GM19397 (cell line): ENCODE measurements at regions not wholly inside any gene's neighbourhood (a gene's known extent, or its start where the extent isn't known, plus 50 kb on each side); places are given as distances from the start of the nearest gene placed in this dataset.
"Not testable (repeated sequence)": the region's sequence is repeated elsewhere in the genome, so short reads cannot be mapped to it uniquely, and the experiment has no call there.

Experiments
- ATAC-seq: cut with Tn5 transposase; IDR thresholded peaks from one replicate; pipeline ENCODE4 v1.9.1; 2021; ENCODE audit warnings: mild to moderate bottlenecking, moderate library complexity; ENCODE audit not compliant: unreplicated experiment

DNA sequence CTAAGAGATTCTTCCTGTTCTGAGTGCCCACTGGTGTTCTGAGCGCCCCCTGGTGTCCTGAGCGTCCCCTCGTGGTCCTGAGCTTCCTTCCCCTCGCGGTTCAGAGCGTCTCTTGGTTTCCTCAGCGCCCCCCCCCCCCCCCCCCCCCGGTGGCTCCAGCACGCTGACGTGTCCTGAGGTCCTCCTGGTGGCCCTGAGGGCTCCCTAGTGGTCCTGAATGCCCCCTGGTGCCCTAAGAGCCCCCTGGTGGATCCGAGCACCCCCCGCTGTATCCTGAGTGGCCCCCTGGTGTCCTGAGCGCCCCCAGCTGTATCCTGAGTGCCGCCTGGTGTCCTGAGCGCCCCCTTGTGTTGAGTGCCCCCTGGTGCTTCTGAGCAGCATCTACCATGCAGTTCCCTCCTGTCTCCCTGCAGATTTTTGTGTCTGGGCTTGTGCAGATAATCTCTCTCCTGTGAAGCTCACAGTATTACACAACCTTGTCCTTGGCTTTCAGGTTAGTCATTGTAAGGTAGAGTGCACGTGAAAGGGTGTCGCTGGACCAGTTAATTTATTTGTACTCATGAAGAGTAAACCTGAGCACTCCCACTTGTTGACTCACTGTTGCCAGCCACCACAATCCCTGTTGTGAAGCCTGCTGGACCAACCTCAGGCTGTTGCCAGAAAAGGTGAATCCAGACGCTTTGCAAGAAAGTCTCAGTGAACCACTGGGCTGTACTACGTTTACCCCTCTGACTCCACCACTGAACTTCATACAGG is 1168.4 kb downstream of the TMEM121 start:
- no peak for ATAC-seq

DNA sequence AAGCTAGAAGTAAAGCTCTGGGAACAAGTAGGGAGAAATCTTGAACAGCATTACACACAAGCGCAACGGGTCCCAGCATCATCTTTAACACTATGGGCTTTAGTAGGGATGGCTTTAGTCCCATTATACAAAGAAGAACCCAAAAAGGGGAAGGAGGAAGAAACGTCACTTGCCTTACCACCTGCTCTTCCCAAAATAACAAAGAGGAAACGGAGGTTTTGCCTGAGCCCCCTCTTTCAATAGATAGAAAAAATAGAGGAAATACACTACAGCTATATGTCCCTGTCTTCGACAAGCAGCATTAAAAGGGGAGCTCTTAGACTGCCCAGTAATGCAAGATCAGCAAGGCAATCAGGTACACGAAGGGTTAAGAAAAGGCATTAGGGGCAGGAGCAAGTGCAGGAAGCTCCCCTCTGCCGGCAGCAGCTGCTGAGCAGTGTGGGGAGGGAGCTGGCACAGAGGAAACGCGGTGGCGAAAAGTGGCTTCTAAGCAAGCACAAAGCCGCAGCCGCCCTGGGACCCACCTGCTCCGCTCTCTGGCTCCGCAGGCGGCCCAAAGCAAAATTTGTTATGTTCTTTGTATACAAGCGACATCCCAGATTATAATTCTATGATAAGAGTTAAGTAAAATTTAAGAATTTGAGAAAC is 1172.4 kb downstream of the TMEM121 start:
- not testable (repeated sequence) for ATAC-seq

DNA sequence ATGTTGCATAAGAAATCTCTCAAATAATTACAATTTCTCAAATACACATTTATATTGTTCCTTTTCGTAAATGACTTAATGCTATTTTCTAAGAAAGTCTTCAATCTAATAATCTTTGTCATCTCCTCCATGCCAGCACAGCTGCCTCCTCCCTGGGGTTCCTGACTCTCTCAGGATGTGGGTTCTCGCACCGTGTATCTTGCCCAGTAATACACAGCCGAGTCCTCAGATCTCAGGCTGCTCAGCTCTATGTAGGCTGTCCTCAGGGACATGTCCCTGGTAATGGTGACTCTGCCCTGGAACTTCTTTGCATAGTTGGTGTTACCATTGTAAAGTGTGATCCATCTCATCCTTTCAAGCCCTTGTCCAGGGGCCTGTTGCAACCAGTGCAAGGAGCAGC is 1177.3 kb downstream of the TMEM121 start:
- not testable (repeated sequence) for ATAC-seq

DNA sequence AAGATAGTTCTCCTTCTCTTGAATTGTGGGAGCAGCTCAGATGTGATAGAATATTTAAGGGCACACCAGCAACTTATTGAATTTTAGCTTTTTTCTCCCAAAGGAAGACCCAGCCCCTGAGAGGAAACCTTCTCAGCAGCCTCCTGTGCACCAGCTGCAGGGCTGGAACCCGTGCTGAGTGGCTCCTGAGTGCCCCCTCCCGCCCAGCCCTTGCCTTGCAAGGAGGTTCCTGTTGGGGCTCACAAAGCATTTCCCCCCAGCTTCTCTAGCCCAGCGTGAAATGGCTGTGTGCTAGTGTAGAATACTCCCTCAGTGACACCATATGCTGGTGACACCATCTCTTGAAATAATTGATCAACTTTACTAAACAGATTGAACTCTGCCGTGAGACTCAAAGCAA is 1180.1 kb downstream of the TMEM121 start:
- not testable (repeated sequence) for ATAC-seq

DNA sequence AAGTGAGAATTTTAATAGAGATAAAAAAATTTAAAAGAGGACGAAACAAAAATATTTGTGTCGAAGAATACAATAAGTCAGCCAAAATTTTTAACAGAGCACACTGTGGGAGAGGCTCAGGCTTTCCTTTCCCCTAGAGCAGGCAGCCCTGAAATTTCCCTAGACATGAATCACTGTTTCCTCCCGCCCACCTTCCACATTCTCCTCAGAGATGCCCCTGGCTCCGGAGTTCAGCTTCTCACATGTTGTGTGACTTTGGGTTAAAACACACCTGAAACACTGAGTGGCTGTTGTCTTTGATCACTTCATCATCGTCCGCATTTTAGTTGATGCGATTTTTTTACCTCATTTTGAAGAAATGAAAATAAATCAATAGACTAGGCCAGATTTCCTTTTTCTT is 1183.8 kb downstream of the TMEM121 start:
- ATAC-seq = not testable (repeated sequence)

DNA sequence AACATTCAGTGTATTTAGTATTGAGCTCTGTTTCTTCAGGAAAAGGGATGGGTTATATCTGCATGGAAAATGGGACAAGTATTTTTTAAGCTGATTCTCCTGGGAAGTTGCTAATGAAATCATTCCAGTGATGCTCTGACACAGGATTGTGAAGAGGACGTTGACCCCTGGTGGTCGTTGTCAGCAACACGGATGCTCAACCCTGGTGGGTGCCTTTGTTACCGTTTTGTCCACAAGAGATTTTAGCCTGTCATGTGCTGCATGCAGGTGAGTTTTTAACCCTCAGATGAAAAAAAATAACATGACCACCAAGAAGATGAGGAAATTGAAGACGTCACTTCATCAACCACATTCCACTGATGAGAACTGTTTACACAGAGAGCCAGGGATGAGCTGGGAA is 1186.1 kb downstream of the TMEM121 start:
- not testable (repeated sequence) for ATAC-seq

DNA sequence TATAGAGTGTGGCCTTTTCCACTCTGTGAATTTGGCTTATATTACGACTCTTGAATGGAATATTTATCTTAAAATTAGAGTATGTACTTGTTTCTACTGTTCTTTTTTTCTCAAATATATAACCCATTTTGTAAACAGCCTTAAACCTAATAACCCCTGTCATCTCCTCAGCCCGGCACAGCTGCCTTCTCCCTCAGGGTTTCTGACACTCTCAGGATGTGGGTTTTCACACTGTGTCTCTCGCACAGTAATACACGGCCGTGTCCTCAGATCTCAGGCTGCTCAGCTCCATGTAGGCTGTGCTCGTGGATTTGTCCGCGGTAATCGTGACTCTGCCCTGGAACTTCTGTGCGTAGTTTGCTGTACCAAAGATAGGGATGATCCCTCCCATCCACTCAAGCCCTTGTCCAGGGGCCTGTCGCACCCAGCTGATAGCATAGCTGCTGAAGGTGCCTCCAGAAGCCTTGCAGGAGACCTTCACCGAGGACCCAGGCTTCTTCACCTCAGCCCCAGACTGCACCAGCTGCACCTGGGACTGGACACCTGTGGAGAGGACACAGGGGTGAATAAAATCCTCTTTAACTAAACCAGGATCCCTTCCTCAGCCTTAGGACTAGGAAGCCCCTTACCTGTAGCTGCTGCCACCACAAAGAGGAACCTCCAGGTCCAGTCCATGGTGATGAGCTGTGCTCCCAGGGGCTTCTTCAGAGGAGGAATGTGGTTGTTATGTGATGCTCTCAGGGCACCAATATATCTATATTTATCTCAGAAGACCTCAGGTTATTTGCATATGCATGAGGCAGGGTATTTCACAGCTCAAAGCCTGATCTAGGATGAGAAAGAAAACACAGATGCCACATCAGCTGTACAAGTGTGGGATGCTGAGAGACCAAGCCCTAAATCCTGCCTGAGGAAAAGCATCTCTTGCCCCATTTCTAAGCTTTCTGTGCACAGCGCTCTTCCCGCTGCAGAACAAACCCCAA is 1188.4 kb downstream of the TMEM121 start:
- ATAC-seq = not testable (repeated sequence)

DNA sequence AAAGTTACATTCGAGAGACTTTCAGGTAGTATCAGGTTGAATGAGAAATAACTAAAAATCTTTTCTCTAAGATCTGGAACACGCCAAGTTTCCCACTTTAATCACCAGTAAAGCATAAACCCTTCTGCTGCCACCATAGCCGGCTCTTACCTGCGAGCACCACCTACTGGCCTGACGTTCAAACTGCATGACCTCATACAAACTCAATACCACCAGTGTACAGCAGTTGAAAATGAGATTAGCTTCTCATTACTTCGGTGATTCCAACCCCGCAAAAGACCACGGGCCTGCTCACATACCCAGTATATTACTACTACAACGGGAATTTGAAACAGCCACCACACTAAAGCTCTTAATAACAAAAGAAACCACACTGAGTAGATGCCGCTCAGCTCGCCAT is 1191.2 kb downstream of the TMEM121 start:
- not testable (repeated sequence) for ATAC-seq

DNA sequence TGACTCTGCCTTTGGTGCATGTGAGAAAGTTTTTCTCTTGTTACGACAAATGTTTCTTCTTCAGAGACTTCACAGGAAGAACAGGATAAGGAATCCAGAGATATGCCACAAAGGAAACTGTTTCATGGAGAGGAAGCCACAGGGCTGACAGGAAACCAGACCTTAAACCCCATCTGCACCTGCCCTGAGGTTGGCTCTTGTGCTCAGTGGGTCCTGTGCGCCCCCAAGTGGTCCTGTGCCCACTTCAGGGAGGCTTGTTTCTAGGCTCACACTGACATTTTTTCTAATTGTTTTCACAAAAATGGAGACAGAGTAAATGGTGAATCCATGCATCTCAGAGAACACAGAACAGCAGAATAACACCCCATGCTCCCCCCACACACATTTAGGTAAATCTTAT is 1193.5 kb downstream of the TMEM121 start:
- not testable (repeated sequence) for ATAC-seq

DNA sequence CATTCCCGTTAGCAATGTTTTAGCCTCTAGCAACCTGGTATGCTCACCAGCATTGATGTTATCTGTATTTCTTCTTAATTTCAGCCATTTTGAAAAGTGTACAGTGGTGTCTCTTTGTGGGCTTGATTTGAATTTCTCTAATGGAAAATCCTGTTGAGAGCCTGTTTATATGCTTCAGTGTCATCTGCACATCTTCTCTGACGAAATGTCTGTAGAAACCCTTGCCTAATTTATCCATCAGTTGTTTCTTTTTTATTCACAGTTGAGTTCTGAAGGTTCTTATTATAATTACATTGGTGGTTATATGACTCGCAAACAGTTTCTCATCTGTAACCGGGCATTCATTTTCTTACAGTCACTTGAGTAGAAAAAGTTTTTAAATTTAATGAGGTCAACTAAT is 1195.5 kb downstream of the TMEM121 start:
- ATAC-seq = not testable (repeated sequence)

DNA sequence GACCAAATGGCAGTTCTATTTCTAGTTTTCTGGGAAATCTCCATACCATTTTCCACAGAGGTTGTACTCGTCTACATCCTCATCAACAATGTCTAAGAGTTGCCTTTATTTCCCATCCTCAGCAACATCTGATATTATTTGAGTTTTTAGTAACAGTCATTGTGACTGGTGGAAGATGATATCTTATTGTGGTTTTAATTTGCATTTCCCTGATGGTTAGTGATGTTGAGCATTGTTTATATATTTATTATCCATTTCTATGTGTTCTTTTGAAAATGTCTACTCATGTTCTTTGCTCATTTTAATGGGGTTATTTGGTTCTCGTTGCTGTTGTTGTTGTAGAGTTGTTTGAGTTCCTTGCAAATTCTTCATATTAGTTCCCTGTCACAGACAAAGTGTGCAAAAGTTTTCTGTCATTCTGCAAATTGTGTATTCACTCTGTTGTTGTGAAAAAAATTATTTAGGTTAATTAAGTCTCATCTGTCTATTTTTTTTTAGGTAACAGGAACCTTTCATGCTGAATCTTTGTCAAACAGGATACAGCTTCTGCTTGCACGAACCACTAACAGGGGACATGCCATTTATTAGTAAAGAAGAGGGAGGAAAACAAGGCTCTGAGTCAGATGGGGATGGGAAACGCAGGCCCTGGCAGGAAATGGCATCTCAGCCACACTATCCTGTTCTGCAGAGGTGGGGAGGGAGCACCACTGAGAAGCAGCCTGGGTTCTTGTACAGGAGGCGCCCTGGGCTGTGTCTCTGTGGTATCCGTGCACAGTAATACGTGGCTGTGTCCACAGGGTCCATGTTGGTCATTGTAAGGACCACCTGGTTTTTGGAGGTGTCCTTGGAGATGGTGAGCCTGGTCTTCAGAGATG is 1196.7 kb downstream of the TMEM121 start:
- ATAC-seq = not testable (repeated sequence)

DNA sequence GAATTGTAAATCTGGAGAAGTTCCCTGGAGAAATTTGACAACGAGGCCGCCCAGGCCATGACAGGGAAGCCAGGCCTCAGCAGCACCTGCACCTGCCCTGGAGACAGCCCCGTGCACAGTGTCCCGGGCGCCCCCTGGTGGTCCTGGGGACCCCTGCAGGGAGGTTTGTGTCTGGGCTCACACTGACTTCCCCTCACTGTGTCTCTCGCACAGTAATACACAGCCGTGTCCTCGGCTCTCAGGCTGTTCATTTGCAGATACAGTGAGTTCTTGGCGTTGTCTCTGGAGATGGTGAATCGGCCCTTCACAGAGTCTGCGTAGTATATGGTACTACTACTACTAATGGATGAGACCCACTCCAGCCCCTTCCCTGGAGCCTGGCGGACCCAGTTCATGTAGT is 1201.6 kb downstream of the TMEM121 start:
- not testable (repeated sequence) for ATAC-seq

DNA sequence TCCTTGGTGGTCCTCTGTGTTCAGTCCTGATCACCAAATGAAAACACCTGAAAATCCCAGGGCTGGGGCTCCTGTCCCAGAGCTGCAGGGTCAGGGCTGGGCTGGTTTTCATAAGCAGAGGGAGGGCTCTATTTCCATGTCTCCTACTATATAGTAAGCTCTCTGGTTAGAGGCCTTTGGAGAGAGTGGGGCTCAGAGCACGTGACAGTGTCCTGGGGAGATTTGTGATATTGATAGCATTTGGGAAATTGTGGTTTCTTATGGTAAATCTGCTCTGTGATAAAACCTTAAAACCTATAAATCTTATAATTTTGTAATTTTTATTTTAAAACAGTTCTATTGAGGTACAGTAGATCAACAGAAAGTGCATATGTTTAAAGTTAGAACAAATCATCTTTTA is 1202.2 kb downstream of the TMEM121 start:
- ATAC-seq = no peak

DNA sequence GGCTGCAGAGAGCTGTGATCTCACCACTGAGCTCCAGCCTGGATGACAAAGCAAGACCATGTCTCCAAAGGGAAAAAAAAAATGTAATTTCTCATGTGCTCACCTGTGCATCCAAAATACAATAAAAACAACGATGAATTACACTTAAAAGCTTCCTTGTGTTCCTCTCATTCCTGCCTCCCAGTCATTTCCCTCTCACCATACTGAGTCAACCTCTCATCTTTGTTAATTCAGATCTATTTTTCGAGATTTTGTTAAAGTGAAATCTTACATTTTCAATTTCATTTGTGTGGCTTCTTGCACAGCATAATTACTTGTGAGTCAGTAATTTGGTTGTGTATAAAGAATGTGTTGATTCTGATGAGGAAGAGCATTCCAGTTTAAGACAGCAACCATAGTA is 1203.2 kb downstream of the TMEM121 start:
- ATAC-seq = no peak

DNA sequence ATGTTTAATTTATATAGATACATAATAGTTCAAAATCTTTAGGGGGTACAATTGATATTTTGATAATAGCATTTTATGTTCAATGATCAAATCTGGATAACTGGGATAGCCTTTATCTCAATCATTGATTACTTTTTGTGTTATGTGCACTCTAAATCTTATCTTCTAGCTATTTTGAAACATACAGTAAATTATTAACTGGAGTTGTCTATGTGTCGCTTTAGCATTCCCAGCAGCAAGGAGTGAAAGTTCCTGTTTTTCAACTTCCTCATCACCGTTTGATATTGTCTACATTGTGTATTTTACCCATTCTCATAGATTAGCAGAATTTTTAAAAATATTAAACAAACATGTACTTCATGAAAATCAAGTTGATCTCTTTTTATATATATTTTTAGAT is 1207.4 kb downstream of the TMEM121 start:
- ATAC-seq = no peak

DNA sequence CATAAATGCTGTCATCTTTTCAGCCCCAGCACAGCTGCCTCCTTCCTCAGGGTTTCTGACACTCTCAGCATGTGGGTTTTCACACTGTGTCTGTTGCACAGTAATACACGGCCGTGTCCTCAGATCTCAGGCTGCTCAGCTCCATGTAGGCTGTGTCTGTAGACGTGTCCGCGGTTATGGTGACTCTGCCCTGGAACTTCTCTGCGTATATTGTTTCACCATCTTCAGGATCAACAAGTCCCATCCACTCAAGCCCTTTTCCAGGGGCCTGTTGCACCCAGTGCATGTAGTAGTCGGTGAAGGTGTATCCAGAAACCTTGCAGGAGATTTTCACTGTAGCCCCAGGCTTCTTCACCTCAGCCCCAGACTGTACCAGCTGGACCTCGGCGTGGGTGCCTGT is 1210.6 kb downstream of the TMEM121 start:
- ATAC-seq = no peak

DNA sequence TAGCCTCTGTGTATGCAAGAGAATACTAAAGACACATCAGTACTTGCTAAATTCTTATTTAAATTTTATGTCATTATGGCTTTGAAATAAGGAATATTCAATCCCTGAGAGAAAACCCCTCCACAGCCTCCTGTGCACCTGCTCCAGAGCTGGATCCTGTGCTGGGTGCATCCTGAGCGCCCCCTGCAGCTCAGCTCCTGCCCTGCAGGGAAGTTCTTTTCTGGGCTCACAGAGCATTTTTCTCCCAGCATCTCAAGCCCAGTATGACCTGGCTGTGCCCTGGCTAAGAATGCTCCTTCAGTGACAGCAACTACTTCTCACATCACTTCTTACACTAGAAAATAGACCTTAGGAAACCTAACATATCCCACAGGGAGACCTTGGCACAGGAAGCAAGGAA is 1211.7 kb downstream of the TMEM121 start:
- no peak for ATAC-seq

DNA sequence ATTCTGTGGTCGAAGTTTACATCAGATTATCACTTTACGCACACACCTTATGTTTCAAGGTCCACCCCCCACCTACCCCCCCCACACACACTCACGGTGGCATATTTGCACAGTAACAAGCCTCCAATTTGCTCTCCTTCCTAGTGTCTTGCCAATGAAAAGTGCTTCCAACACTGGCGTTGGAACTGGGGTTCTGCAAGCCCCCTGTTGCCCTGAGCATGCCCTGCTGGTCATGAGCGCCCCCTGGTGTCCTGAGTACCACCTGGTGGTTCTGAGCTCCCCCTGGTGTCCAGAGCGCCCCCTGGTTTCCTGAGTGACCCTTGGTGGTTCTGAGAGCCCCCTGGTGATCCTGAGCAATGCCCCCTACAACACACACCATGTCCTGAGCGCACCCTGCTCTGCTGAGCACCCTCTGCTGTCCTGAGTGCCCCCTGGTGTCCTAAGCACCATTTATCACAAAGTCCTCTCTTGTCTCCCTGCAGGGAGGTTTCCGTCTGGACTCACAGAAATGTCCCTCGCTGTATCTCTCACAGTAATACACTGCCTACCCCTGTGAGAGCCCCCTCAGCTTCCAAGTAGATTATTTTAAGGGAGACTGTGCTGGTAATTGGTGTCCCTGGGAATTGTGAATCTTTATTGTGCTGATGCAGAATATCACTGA is 1212.3 kb downstream of the TMEM121 start:
- ATAC-seq = not testable (repeated sequence)

DNA sequence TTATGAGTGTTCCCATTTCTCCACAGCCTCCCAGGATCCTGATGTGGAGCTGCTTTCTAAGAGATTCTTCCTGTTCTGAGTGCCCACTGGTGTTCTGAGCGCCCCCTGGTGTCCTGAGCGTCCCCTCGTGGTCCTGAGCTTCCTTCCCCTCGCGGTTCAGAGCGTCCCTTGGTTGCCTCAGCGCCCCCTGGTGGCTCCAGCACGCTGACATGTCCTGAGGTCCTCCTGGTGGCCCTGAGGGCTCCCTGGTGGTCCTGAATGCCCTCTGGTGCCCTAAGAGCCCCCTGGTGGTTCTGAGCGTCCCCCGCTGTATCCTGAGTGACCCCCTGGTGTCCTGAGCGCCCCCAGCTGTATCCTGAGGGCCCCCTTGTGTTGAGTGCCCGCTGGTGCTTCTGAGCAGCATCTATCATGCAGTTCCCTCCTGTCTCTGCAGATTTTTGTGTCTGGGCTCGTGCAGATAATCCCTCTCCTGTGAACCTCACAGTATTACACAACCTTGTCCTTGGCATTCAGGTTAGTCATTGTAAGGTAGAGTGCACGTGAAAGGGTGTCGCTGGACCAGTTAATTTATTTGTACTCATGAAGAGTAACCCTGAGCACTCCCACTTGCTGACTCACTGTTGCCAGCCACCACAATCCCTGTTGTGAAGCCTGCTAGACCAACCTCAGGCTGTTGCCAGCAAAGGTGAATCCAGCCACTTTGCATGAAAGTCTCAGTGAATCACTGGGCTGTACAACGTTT is 1214.9 kb downstream of the TMEM121 start:
- ATAC-seq = peak; percentile 95
